HG03460 (cell line): ENCODE measurements at regions not wholly inside any gene's neighbourhood (a gene's known extent, or its start where the extent isn't known, plus 50 kb on each side); places are given as distances from the start of the nearest gene placed in this dataset.

Source experiments
- ATAC-seq: cut with Tn5 transposase; IDR thresholded peaks from one replicate; pipeline ENCODE4 v1.9.1; 2021; ENCODE audit not compliant: unreplicated experiment

GRCh38 chr6:79307321-79308036, 73.0 kb upstream of the HMGN3 start:
- no peak for ATAC-seq

GRCh38 chr6:79305020-79305419, 70.5 kb upstream of the HMGN3 start:
- ATAC-seq: no peak

- ATAC-seq: no peak
Measured at GRCh38 chr6:79302341-79302740, 67.9 kb upstream of the HMGN3 start.

GRCh38 chr6:79301290-79301689, 66.8 kb upstream of the HMGN3 start:
- no peak for ATAC-seq

GRCh38 chr6:79296211-79296610, 61.7 kb upstream of the HMGN3 start:
- ATAC-seq: no peak
